IMR-90 (cell line): ENCODE measurements at regions not wholly inside any gene's neighbourhood (a gene's known extent, or its start where the extent isn't known, plus 50 kb on each side); places are given as distances from the start of the nearest gene placed in this dataset.

Experiments used
- ATAC-seq: fragments of 200-7000 bp; cut with Tn5 transposase; 2 replicates; pipeline ENCODE4 v1.9.1; 2020; ENCODE audit warnings: low read depth, mild to moderate bottlenecking, moderate library complexity
- BruUV-seq: library from RNA; stranded (reverse); fragments of 400-500 nt; replicated peaks from 2 replicates; lab custom pipeline; 2021; lab: Mats Ljungman, UMichigan
- CTCF ChIA-PET: fragments of 300-600 bp; formaldehyde crosslinking; extraction: SDS; loops from one replicate; lab custom pipeline; 2021; ENCODE audit warnings: antibody characterized with exemption; lab: Yijun Ruan, JAX
- POLR2A ChIA-PET: fragments of 300-600 bp; sonication (Branson Sonifier 250); formaldehyde crosslinking; loops from one replicate; lab custom pipeline; 2022; ENCODE audit warnings: antibody characterized with exemption; ENCODE audit not compliant: unreplicated experiment; lab: Charles Lee
- DNase-seq: peaks from one replicate; pipeline ENCODE4 v3.0.0; 2013
- H2AFZ ChIP-seq: replicated peaks from 2 replicates; pipeline ENCODE3; 2013; ENCODE audit warnings: low read length, mild to moderate bottlenecking; ENCODE audit not compliant: poor library complexity
- H2AK5ac ChIP-seq: 2 replicates; pipeline ENCODE4 v1.6.1; 2013; ENCODE audit warnings: low read depth, low read length, inconsistent platforms
- H2AK9ac ChIP-seq: replicated peaks from 2 replicates; pipeline ENCODE3; 2013; ENCODE audit warnings: mild to moderate bottlenecking, low read depth, low read length, moderate library complexity; ENCODE audit not compliant: poor library complexity
- H2BK120ac ChIP-seq: 2 replicates; pipeline ENCODE4 v1.6.1; 2013; ENCODE audit warnings: low read depth, low read length, inconsistent platforms
- H2BK15ac ChIP-seq: 3 replicates; pipeline ENCODE4 v1.6.1; 2013; ENCODE audit warnings: low read depth, low read length, inconsistent platforms
- H2BK20ac ChIP-seq: 2 replicates; pipeline ENCODE4 v1.6.1; 2013; ENCODE audit warnings: low read depth, mild to moderate bottlenecking, inconsistent platforms, low read length, moderate library complexity
- H2BK5ac ChIP-seq: 2 replicates; pipeline ENCODE4 v1.6.1; 2013; ENCODE audit warnings: mild to moderate bottlenecking, low read depth, low read length, inconsistent platforms; ENCODE audit not compliant: poor library complexity, severe bottlenecking
- H3K14ac ChIP-seq: replicated peaks from 2 replicates; pipeline ENCODE4 v1.6.1; 2013; ENCODE audit warnings: low read depth, low read length, inconsistent platforms
- H3K18ac ChIP-seq: 2 replicates; pipeline ENCODE4 v1.6.1; 2013; ENCODE audit warnings: low read depth, low read length, control low read depth
- H3K23ac ChIP-seq: 2 replicates; pipeline ENCODE4 v1.6.1; 2013; ENCODE audit warnings: low read depth, low read length, inconsistent platforms
- H3K27ac ChIP-seq: 2 replicates; pipeline ENCODE4 v1.5.1; 2013; ENCODE audit warnings: mild to moderate bottlenecking, control low read depth, low read length; ENCODE audit not compliant: insufficient read depth
- H3K27me3 ChIP-seq: 2 replicates; pipeline ENCODE4 v1.6.1; 2013; ENCODE audit warnings: low read length; ENCODE audit not compliant: control insufficient read depth, insufficient read depth
- H3K36me3 ChIP-seq: 2 replicates; pipeline ENCODE4 v1.6.1; 2013; ENCODE audit warnings: low read length, mixed read lengths; ENCODE audit not compliant: control insufficient read depth, insufficient read depth
- H3K4ac ChIP-seq: 2 replicates; pipeline ENCODE4 v1.6.1; 2013; ENCODE audit warnings: low read depth, low read length, inconsistent platforms
- H3K4me1 ChIP-seq: 2 replicates; pipeline ENCODE4 v1.6.1; 2013; ENCODE audit warnings: low read length, mixed read lengths; ENCODE audit not compliant: control insufficient read depth, insufficient read depth
- H3K4me2 ChIP-seq: 2 replicates; pipeline ENCODE4 v1.6.1; 2013; ENCODE audit warnings: low read depth, mild to moderate bottlenecking, control low read depth, low read length, moderate library complexity
- H3K4me3 ChIP-seq: 2 replicates; pipeline ENCODE4 v1.5.1; 2013; ENCODE audit warnings: low read depth, mild to moderate bottlenecking, control low read depth, low read length, moderate library complexity; ENCODE audit not compliant: insufficient read depth
- H3K56ac ChIP-seq: 2 replicates; pipeline ENCODE4 v1.6.1; 2013; ENCODE audit warnings: low read length, inconsistent platforms; ENCODE audit not compliant: insufficient read depth; ENCODE audit errors: extremely low read depth
- H3K79me1 ChIP-seq, 2 experiments: 2 replicates each; pipeline ENCODE4 v1.6.1; 2013; ENCODE audit warnings: low read length in 2 of 2, inconsistent platforms in 1 of 2, low read depth in 1 of 2
- H3K9ac ChIP-seq: 2 replicates; pipeline ENCODE4 v1.6.1; 2013; ENCODE audit warnings: low read depth, low read length, control low read depth
- H3K9me1 ChIP-seq: 2 replicates; pipeline ENCODE4 v1.6.1; 2013; ENCODE audit warnings: low read length, inconsistent platforms; ENCODE audit not compliant: insufficient read depth
- H3K9me3 ChIP-seq: 2 replicates; pipeline ENCODE4 v1.6.1; 2013; ENCODE audit warnings: low read length; ENCODE audit not compliant: control insufficient read depth, insufficient read depth
- H4K20me1 ChIP-seq: 2 replicates; pipeline ENCODE4 v1.6.1; 2013; ENCODE audit warnings: low read length, inconsistent platforms; ENCODE audit not compliant: insufficient read depth
- H4K5ac ChIP-seq: 2 replicates; pipeline ENCODE4 v1.6.1; 2013; ENCODE audit warnings: mild to moderate bottlenecking, low read depth, low read length, control low read depth
- H4K8ac ChIP-seq, 2 experiments: 2 replicates each; pipeline ENCODE4 v1.6.1; 2013; ENCODE audit warnings: low read depth in 2 of 2, low read length in 2 of 2, control low read depth in 1 of 2, inconsistent platforms in 1 of 2
- H4K91ac ChIP-seq: 2 replicates; pipeline ENCODE4 v1.6.1; 2013; ENCODE audit warnings: low read depth, low read length, inconsistent platforms; ENCODE audit not compliant: insufficient read depth
- BHLHE40 ChIP-seq: fragments of 150-350 bp; IDR thresholded peaks from 2 replicates; pipeline ENCODE4 v1.6.1; 2016; ENCODE audit warnings: mild to moderate bottlenecking, low read depth, low read length
- CEBPB ChIP-seq: IDR thresholded peaks from 2 replicates; pipeline ENCODE4 v1.6.1; 2012; ENCODE audit warnings: low read depth, low read length, improper control_type of control experiment
- CHD1 ChIP-seq: IDR thresholded peaks from 2 replicates; pipeline ENCODE4 v1.6.1; 2012; ENCODE audit warnings: low read depth, low read length, improper control_type of control experiment
- CTCF ChIP-seq: conservative IDR thresholded peaks from 2 replicates; pipeline ENCODE4 v1.5.1; 2012; ENCODE audit warnings: mild to moderate bottlenecking, low read depth, low read length, improper control_type of control experiment
- ELK1 ChIP-seq: fragments of 150-350 bp; IDR thresholded peaks from 2 replicates; pipeline ENCODE4 v1.6.1; 2016; ENCODE audit warnings: low read depth, mild to moderate bottlenecking, low read length, moderate library complexity, borderline replicate concordance
- MAFK ChIP-seq: IDR thresholded peaks from 2 replicates; pipeline ENCODE4 v1.6.1; 2012; ENCODE audit warnings: low read depth, low read length, improper control_type of control experiment
- MAZ ChIP-seq: IDR thresholded peaks from 2 replicates; pipeline ENCODE4 v1.6.1; 2012; ENCODE audit warnings: low read depth, mild to moderate bottlenecking, low read length, improper control_type of control experiment, moderate library complexity, borderline replicate concordance
- MXI1 ChIP-seq: IDR thresholded peaks from 2 replicates; pipeline ENCODE4 v1.6.1; 2012; ENCODE audit warnings: low read depth, mild to moderate bottlenecking, low read length, moderate library complexity, borderline replicate concordance
- NFE2L2 ChIP-seq: fragments of 150-350 bp; IDR thresholded peaks from 2 replicates; pipeline ENCODE4 v1.6.1; 2016; ENCODE audit warnings: low read depth, mild to moderate bottlenecking, low read length
- POLR2A ChIP-seq: IDR thresholded peaks from 2 replicates; pipeline ENCODE4 v1.6.1; 2012; ENCODE audit warnings: mild to moderate bottlenecking, low read depth, low read length
- RAD21 ChIP-seq: IDR thresholded peaks from 2 replicates; pipeline ENCODE4 v1.6.1; 2012; ENCODE audit warnings: low read length, improper control_type of control experiment
- RCOR1 ChIP-seq: IDR thresholded peaks from 2 replicates; pipeline ENCODE4 v1.6.1; 2012; ENCODE audit warnings: mild to moderate bottlenecking, low read length, improper control_type of control experiment; ENCODE audit not compliant: insufficient replicate concordance
- RFX5 ChIP-seq: IDR thresholded peaks from 2 replicates; pipeline ENCODE4 v1.8.0; 2012; ENCODE audit warnings: low read depth, mild to moderate bottlenecking, low read length, moderate library complexity
- SMC3 ChIP-seq: fragments of 150-350 bp; IDR thresholded peaks from 2 replicates; pipeline ENCODE4 v1.6.1; 2016; ENCODE audit warnings: low read depth, mild to moderate bottlenecking, antibody characterized with exemption, low read length, moderate library complexity
- USF2 ChIP-seq: fragments of 150-350 bp; IDR thresholded peaks from 2 replicates; pipeline ENCODE4 v1.6.1; 2017; ENCODE audit warnings: mild to moderate bottlenecking, antibody characterized with exemption, low read length, low read depth
- WGBS, 2 experiments: methylation state at CpG; one replicate each; pipeline versions ENCODE4 v1.1.5 to v1.1.7; 2013; ENCODE audit warnings: missing lambda C conversion rate in 2 of 2; ENCODE audit not compliant: insufficient read length in 1 of 2; ENCODE audit errors: extremely low coverage in 2 of 2; 5-methylcytosine and 5-hydroxymethylcytosine counted together
- dilution Hi-C: fragments of 300-500 bp; cut with HindIII; formaldehyde crosslinking; loops from one replicate; pipeline ENCODE4 v1.14.3; 2018; ENCODE audit warnings: low sequenced_read_pairs; ENCODE audit not compliant: unreplicated experiment
- in situ Hi-C: fragments of 300-500 bp; cut with MboI; formaldehyde crosslinking; loops from 3 replicates; pipeline ENCODE4 v1.14.3; 2019; ENCODE audit warnings: low sequenced_read_pairs, inconsistent platforms, mixed read lengths
- intact Hi-C: fragments of 100-400 bp; cut with micrococcal nuclease; formaldehyde crosslinking; loops from 2 replicates; pipeline ENCODE4 v1.10.0; 2022

- dilution Hi-C loops: no loop called here
- Histone ChIP-seq H3K18ac (no peak overlapping the region), H3K36me3 (no peaks in the 10 kb centered on the region), H3K14ac (no peak overlapping the region), H2AK5ac (no peak overlapping the region), H3K4me3 (no peak overlapping the region), H4K20me1 (no peaks in the 10 kb centered on the region; the same call in 1 of the 2 replicates), H3K79me1 (no peaks in the 10 kb centered on the region), H3K9me3 (no peaks in the 10 kb centered on the region), H2AK9ac (no peak overlapping the region), H3K9ac (no peak overlapping the region), H3K4ac (no peak overlapping the region), H4K8ac (no peak overlapping the region), H3K4me1 (no peaks in the 10 kb centered on the region), H2AFZ (no peak overlapping the region), H3K56ac (no peak overlapping the region), H3K27me3 (peaks cover 46% of the 10 kb centered on the region), H3K9me1 (no peaks in the 10 kb centered on the region), H4K5ac (no peak overlapping the region), H2BK20ac (no peak overlapping the region), H2BK5ac (no peak overlapping the region), H3K23ac (no peak overlapping the region), H3K4me2 (no peak overlapping the region), H4K91ac (no peak overlapping the region), H2BK15ac (no peak overlapping the region), H3K27ac (no peak overlapping the region), H2BK120ac (no peak overlapping the region)
- POLR2A ChIA-PET: no interaction called here
- intact Hi-C loops: no loop called here
- CTCF ChIA-PET: no interaction called here
- no peak for DNase-seq
- no peak for TF ChIP-seq MAZ
- TF ChIP-seq RCOR1: no peak
- no peak for TF ChIP-seq BHLHE40
- no peak for TF ChIP-seq POLR2A
- TF ChIP-seq USF2: no peak
- no peak for TF ChIP-seq CHD1
- no peak for TF ChIP-seq CEBPB
- TF ChIP-seq RAD21: no peak
- no peak for TF ChIP-seq CTCF
- no peak for TF ChIP-seq RFX5
- TF ChIP-seq MAFK: no peak
- no peak for TF ChIP-seq SMC3
- no peak for TF ChIP-seq ELK1
- no peak for TF ChIP-seq MXI1
- TF ChIP-seq NFE2L2: no peak
- WGBS, 2 experiments: no CpG with 5 or more reads among the region's 1 CpG
- in situ Hi-C loops: no loop called here
- no TSS peak for BruUV-seq
- ATAC-seq: no peak
Measured at GRCh38 chr22:27064386-27064785, 407.0 kb downstream of the MIAT start.
